K562 (cell line): ENCODE measurements at regions not wholly inside any gene's neighbourhood (a gene's known extent, or its start where the extent isn't known, plus 50 kb on each side); places are given as distances from the start of the nearest gene placed in this dataset.

Experiments
- ATAC-seq: fragments of 200-7000 bp; cut with Tn5 transposase; 3 replicates; pipeline ENCODE4 v1.9.1; 2020; ENCODE audit warnings: moderate library complexity
- BruUV-seq: library from RNA; stranded (reverse); fragments of 400-500 nt; replicated peaks from 2 replicates; lab custom pipeline; 2021; lab: Mats Ljungman, UMichigan
- CTCF ChIA-PET: fragments of 300-600 bp; formaldehyde crosslinking; extraction: SDS; loops from one replicate; lab custom pipeline; 2021; ENCODE audit warnings: low intra/inter-chr PET ratio; lab: Yijun Ruan, JAX
- POLR2A ChIA-PET: fragments of 300-600, 350-650 bp; sonication (Branson Sonifier 250); formaldehyde crosslinking; extraction: SDS; loops from one replicate; lab custom pipeline; 2021; ENCODE audit warnings: antibody characterized with exemption, inconsistent platforms; lab: Yijun Ruan, JAX
- DNase-seq, 4 experiments: peaks; one replicate each; pipeline versions ENCODE4 v3.0.0 to v3.0.0-alpha.2; 2011 to 2018; ENCODE audit warnings: low spot score in 3 of 4, mixed read lengths in 3 of 4; ENCODE audit errors: extremely low read depth in 1 of 4
- FAIRE-seq: peaks from 2 replicates; lab custom pipeline; 2011; peaks lifted over from hg19 to GRCh38; lab: Jason Lieb, UNC
- H2AFZ ChIP-seq: 2 replicates; pipeline ENCODE4 v1.6.0; 2011; ENCODE audit warnings: low read depth, low read length, control low read depth, inconsistent platforms
- H3K27ac ChIP-seq: fragments of 200-600 bp; 3 replicates; pipeline ENCODE4 v1.8.0; 2011; ENCODE audit warnings: low read depth, mild to moderate bottlenecking, control low read depth, inconsistent platforms, low read length, moderate library complexity, mixed read lengths; ENCODE audit errors: extremely low read depth
- H3K27me3 ChIP-seq, 2 experiments: fragments of 300-600 bp in 1 of 2; 2 replicates in 1 of 2; 3 replicates in 1 of 2; pipeline versions ENCODE4 v1.6.0 to v1.8.0; 2011; ENCODE audit warnings: inconsistent platforms in 2 of 2, low read length in 2 of 2, mild to moderate bottlenecking in 1 of 2, mixed read lengths in 1 of 2, moderate library complexity in 1 of 2; ENCODE audit not compliant: control insufficient read depth in 2 of 2, insufficient read depth in 2 of 2
- H3K36me3 ChIP-seq: fragments of 300-600 bp; 3 replicates; pipeline ENCODE4 v1.8.0; 2011; ENCODE audit warnings: mild to moderate bottlenecking, low read length, inconsistent platforms; ENCODE audit not compliant: control insufficient read depth, insufficient read depth
- H3K4me1 ChIP-seq, 2 experiments: fragments of 200-600 bp in 1 of 2; replicated peaks in 1 of 2; 2 replicates in 1 of 2; 3 replicates in 1 of 2; pipeline versions ENCODE4 v1.5.1 to v1.8.0; 2011; ENCODE audit warnings: inconsistent platforms in 2 of 2, low read length in 2 of 2, mild to moderate bottlenecking in 1 of 2, mixed read lengths in 1 of 2, moderate library complexity in 1 of 2; ENCODE audit not compliant: control insufficient read depth in 2 of 2, insufficient read depth in 2 of 2
- H3K4me2 ChIP-seq: 2 replicates; pipeline ENCODE4 v1.6.1; 2011; ENCODE audit warnings: low read length, control low read depth, inconsistent platforms, mixed read lengths; ENCODE audit not compliant: insufficient read depth
- H3K4me3 ChIP-seq: fragments of 200-600 bp; sonication (generic), shearing (Covaris generic); 2 replicates; pipeline ENCODE4 v1.5.1; 2016; ENCODE audit warnings: control low read depth, inconsistent platforms
- H3K79me2 ChIP-seq: fragments of 200-600 bp; 3 replicates; pipeline ENCODE4 v1.8.0; 2011; ENCODE audit warnings: low read length, inconsistent platforms; ENCODE audit not compliant: control insufficient read depth, insufficient read depth
- H3K9ac ChIP-seq, 2 experiments: 2 replicates each; pipeline versions ENCODE4 v1.6.0 to v1.6.1; 2011; ENCODE audit warnings: low read depth in 2 of 2, low read length in 2 of 2, control low read depth in 1 of 2, inconsistent platforms in 1 of 2, mild to moderate bottlenecking in 1 of 2, mixed read lengths in 1 of 2; ENCODE audit not compliant: insufficient read depth in 1 of 2
- H3K9me1 ChIP-seq: one replicate; pipeline ENCODE4 v1.6.0; 2011; ENCODE audit warnings: inconsistent platforms, mild to moderate bottlenecking, low read length, moderate library complexity; ENCODE audit not compliant: control insufficient read depth, insufficient read depth
- H3K9me3 ChIP-seq: replicated peaks from 2 replicates; pipeline ENCODE4 v1.5.1; 2011; ENCODE audit warnings: low read depth, low read length, inconsistent platforms; ENCODE audit not compliant: control insufficient read depth, insufficient read depth
- H4K20me1 ChIP-seq: replicated peaks from 2 replicates; pipeline ENCODE4 v1.6.1; 2011; ENCODE audit warnings: low read length, inconsistent platforms, mixed read lengths; ENCODE audit not compliant: control insufficient read depth, insufficient read depth
- FOXA3 ChIP-seq, 2 experiments: fragments of 450-650 bp in 1 of 2; sonication (generic) in 1 of 2; formaldehyde crosslinking; IDR thresholded peaks in 1 of 2; conservative IDR thresholded peaks in 1 of 2; 2 replicates each; pipeline versions ENCODE4 v1.4.0 to v1.8.0; 2020 to 2022; ENCODE audit warnings: mild to moderate bottlenecking in 2 of 2, missing genetic modification reagents in 1 of 2
- FOXJ3 ChIP-seq: sonication (generic); formaldehyde crosslinking; IDR thresholded peaks from 2 replicates; pipeline ENCODE4 v1.4.0; 2020; ENCODE audit warnings: mild to moderate bottlenecking, missing genetic modification reagents
- RBM25 ChIP-seq: fragments of 200-400 bp; formaldehyde crosslinking; IDR thresholded peaks from 2 replicates; pipeline ENCODE4 v1.6.1; 2018; ENCODE audit warnings: low read length, low read depth, moderate library complexity; ENCODE audit not compliant: severe bottlenecking
- RFX5 ChIP-seq: IDR thresholded peaks from 2 replicates; pipeline ENCODE4 v1.6.1; 2011; ENCODE audit warnings: low read depth, mild to moderate bottlenecking, improper control_type of control experiment, low read length
- ZNF146 ChIP-seq: IDR thresholded peaks from one replicate; pipeline ENCODE4 v1.6.1; 2018; ENCODE audit warnings: missing compliant biosample characterization; ENCODE audit not compliant: unreplicated experiment
- ZNF197 ChIP-seq: fragments of 200-800 bp; sonication (Bioruptor generic); IDR thresholded peaks from 2 replicates; pipeline ENCODE4 v1.6.1; 2016; ENCODE audit warnings: low read depth, missing genetic modification characterization, missing compliant biosample characterization
- WGBS: fragments of 100-300 bp; shearing (Covaris generic); methylation state at CpG from one replicate; pipeline ENCODE4 v1.1.6; 2016; ENCODE audit warnings: low coverage, mixed read lengths; ENCODE audit not compliant: insufficient coverage; ENCODE audit errors: missing lambda C conversion rate; 5-methylcytosine and 5-hydroxymethylcytosine counted together
- in situ Hi-C: fragments of 300-500 bp; cut with MboI; formaldehyde crosslinking; loops from 4 replicates; pipeline ENCODE4 v1.15.0; 2018; ENCODE audit warnings: inconsistent platforms, mixed read lengths
- intact Hi-C: fragments of 100-400 bp; cut with micrococcal nuclease; formaldehyde crosslinking; loops from 2 replicates; pipeline ENCODE4 v1.14.2; 2022
- TF ChIP-seq, protein P1 (sequence below): fragments of 450-650 bp; IDR thresholded peaks from 2 replicates; pipeline ENCODE4 v1.6.1; 2017; ENCODE audit warnings: antibody characterized with exemption, mild to moderate bottlenecking
- TF ChIP-seq, protein P2 (sequence below): fragments of 450-650 bp; IDR thresholded peaks from 2 replicates; pipeline ENCODE4 v1.6.1; 2016; ENCODE audit warnings: low read depth

DNA sequence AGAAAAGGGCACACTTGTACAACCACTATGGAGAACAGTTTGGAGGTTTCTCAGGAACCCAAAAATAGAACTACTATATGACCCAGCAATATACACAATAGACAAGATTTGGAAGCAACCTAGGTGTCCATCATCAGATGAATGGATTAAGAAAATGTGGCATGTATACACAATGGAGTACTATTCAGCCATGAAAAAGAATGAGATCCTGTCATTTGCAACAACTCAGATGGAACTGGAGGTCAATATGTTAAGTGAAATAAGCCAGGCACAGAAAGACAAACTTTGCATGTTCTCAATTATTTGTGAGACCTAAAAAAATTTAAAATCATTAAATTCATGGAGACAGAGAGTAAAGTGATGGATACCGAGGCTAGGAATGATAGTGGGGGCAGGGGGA lies 118.8 kb downstream of the ZNF467 start:
- DNase-seq (no peak), ATAC-seq (no peak), FAIRE-seq (no peak)
- H4K20me1 ChIP-seq, result no peaks in the 10 kb centered on the region
- in situ Hi-C loops (no loop called here), intact Hi-C loops (no loop called here)
- no peaks in the 10 kb centered on the region for H3K4me1 ChIP-seq
- H3K4me3 ChIP-seq, result no peak overlapping the region
- H2AFZ ChIP-seq, result no peak overlapping the region
- H3K79me2 ChIP-seq, result no peaks in the 10 kb centered on the region
- WGBS, result 0% methylated on average over 1 of the region's 1 CpG
- CTCF ChIA-PET, result interaction anchor here (0.6 kb wide), 1 partner anchor 33 kb away, joined by 3 read pairs; no protein-coding TSS in a partner anchor
- no peak overlapping the region for H3K27ac ChIP-seq
- H3K9ac ChIP-seq, result no peak overlapping the region
- no peak for TF ChIP-seq ZNF197
- no peak for TF ChIP-seq FOXJ3 (CRISPR knock-in tag)
- TF ChIP-seq, protein P1, sequence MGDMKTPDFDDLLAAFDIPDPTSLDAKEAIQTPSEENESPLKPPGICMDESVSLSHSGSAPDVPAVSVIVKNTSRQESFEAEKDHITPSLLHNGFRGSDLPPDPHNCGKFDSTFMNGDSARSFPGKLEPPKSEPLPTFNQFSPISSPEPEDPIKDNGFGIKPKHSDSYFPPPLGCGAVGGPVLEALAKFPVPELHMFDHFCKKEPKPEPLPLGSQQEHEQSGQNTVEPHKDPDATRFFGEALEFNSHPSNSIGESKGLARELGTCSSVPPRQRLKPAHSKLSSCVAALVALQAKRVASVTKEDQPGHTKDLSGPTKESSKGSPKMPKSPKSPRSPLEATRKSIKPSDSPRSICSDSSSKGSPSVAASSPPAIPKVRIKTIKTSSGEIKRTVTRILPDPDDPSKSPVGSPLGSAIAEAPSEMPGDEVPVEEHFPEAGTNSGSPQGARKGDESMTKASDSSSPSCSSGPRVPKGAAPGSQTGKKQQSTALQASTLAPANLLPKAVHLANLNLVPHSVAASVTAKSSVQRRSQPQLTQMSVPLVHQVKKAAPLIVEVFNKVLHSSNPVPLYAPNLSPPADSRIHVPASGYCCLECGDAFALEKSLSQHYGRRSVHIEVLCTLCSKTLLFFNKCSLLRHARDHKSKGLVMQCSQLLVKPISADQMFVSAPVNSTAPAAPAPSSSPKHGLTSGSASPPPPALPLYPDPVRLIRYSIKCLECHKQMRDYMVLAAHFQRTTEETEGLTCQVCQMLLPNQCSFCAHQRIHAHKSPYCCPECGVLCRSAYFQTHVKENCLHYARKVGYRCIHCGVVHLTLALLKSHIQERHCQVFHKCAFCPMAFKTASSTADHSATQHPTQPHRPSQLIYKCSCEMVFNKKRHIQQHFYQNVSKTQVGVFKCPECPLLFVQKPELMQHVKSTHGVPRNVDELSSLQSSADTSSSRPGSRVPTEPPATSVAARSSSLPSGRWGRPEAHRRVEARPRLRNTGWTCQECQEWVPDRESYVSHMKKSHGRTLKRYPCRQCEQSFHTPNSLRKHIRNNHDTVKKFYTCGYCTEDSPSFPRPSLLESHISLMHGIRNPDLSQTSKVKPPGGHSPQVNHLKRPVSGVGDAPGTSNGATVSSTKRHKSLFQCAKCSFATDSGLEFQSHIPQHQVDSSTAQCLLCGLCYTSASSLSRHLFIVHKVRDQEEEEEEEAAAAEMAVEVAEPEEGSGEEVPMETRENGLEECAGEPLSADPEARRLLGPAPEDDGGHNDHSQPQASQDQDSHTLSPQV, result no peak
- peak; percentile 84 for TF ChIP-seq RBM25
- TF ChIP-seq RFX5, result no peak
- peak; percentile 87 for TF ChIP-seq ZNF146
- TF ChIP-seq, protein P2, sequence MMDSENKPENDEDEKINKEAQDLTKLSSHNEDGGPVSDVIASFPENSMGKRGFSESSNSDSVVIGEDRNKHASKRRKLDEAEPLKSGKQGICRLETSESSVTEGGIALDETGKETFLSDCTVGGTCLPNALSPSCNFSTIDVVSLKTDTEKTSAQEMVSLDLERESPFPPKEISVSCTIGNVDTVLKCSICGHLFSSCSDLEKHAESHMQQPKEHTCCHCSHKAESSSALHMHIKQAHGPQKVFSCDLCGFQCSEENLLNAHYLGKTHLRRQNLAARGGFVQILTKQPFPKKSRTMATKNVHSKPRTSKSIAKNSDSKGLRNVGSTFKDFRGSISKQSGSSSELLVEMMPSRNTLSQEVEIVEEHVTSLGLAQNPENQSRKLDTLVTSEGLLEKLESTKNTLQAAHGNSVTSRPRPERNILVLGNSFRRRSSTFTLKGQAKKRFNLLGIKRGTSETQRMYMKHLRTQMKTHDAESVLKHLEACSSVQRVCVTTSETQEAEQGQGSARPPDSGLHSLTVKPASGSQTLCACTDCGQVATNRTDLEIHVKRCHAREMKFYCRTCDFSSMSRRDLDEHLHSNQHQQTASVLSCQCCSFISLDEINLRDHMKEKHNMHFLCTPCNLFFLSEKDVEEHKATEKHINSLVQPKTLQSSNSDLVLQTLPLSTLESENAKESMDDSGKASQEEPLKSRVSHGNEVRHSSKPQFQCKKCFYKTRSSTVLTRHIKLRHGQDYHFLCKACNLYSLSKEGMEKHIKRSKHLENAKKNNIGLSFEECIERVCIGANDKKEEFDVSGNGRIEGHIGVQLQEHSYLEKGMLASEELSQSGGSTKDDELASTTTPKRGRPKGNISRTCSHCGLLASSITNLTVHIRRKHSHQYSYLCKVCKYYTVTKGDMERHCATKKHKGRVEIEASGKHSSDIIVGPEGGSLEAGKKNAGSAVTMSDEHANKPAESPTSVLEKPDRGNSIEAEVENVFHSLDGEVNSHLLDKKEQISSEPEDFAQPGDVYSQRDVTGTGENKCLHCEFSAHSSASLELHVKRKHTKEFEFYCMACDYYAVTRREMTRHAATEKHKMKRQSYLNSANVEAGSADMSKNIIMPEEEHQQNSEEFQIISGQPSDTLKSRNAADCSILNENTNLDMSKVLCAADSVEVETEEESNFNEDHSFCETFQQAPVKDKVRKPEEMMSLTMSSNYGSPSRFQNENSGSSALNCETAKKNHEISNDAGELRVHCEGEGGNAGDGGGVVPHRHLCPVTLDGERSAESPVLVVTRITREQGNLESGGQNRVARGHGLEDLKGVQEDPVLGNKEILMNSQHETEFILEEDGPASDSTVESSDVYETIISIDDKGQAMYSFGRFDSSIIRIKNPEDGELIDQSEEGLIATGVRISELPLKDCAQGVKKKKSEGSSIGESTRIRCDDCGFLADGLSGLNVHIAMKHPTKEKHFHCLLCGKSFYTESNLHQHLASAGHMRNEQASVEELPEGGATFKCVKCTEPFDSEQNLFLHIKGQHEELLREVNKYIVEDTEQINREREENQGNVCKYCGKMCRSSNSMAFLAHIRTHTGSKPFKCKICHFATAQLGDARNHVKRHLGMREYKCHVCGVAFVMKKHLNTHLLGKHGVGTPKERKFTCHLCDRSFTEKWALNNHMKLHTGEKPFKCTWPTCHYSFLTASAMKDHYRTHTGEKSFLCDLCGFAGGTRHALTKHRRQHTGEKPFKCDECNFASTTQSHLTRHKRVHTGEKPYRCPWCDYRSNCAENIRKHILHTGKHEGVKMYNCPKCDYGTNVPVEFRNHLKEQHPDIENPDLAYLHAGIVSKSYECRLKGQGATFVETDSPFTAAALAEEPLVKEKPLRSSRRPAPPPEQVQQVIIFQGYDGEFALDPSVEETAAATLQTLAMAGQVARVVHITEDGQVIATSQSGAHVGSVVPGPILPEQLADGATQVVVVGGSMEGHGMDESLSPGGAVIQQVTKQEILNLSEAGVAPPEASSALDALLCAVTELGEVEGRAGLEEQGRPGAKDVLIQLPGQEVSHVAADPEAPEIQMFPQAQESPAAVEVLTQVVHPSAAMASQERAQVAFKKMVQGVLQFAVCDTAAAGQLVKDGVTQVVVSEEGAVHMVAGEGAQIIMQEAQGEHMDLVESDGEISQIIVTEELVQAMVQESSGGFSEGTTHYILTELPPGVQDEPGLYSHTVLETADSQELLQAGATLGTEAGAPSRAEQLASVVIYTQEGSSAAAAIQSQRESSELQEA, result no peak
- TF ChIP-seq FOXA3 (CRISPR knock-in tag; conservative IDR thresholded peaks at IDR 0.05 in 1 of 2, IDR thresholded peaks at IDR 0.05 in 1 of 2), result no peak
- no peaks in the 10 kb centered on the region for H3K36me3 ChIP-seq
- no peaks in the 10 kb centered on the region for H3K9me1 ChIP-seq
- no TSS peak for BruUV-seq
- POLR2A ChIA-PET, result no interaction called here
- no peaks in the 10 kb centered on the region; a peak in 1 of 5 replicates for H3K27me3 ChIP-seq
- H3K4me2 ChIP-seq, result no peak overlapping the region
- no peaks in the 10 kb centered on the region for H3K9me3 ChIP-seq
